Uterus (tissue), 2 donors: ENCODE measurements at regions not wholly inside any gene's neighbourhood (a gene's known extent, or its start where the extent isn't known, plus 50 kb on each side); places are given as distances from the start of the nearest gene placed in this dataset.

Experiments
- POLR2A ChIP-seq, 2 donors: fragments of 450-650 bp; IDR thresholded peaks; one replicate each; pipeline ENCODE4 v1.6.1; 2016; ENCODE audit warnings: antibody characterized with exemption in 2 of 2, mild to moderate bottlenecking in 1 of 2, moderate library complexity in 1 of 2
- TF ChIP-seq, protein P1 (sequence below), 4 experiments: fragments of 200-600 bp in 2 of 4; fragments of 450-650 bp in 2 of 4; sonication (generic) in 2 of 4; IDR thresholded peaks; one replicate each; pipeline ENCODE4 v1.5.1; 2016 to 2019; ENCODE audit warnings: antibody characterized with exemption in 4 of 4, mild to moderate bottlenecking in 2 of 4, moderate library complexity in 1 of 4

DNA sequence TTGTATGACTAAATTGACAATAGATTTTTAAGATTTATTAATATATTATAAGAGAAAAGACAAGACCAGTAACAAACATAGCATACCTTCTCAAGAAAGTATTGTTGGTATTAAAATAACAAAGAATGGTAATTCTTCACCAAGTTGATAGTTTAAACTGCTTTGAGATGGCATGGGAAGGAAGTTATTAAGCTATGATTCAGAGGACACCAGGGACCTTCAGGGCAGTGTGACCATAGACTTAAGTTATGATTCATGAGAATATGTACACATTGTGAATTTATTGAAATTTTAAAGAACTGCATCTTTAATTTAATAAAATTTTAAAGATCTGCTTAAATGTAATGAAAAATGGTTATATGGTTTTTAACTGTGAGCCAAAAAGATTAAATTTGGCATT is 205.7 kb downstream of the DSEL start:
- TF ChIP-seq, protein P1, sequence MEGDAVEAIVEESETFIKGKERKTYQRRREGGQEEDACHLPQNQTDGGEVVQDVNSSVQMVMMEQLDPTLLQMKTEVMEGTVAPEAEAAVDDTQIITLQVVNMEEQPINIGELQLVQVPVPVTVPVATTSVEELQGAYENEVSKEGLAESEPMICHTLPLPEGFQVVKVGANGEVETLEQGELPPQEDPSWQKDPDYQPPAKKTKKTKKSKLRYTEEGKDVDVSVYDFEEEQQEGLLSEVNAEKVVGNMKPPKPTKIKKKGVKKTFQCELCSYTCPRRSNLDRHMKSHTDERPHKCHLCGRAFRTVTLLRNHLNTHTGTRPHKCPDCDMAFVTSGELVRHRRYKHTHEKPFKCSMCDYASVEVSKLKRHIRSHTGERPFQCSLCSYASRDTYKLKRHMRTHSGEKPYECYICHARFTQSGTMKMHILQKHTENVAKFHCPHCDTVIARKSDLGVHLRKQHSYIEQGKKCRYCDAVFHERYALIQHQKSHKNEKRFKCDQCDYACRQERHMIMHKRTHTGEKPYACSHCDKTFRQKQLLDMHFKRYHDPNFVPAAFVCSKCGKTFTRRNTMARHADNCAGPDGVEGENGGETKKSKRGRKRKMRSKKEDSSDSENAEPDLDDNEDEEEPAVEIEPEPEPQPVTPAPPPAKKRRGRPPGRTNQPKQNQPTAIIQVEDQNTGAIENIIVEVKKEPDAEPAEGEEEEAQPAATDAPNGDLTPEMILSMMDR (IDR thresholded peaks at IDR 0.05): no peak
- no peak for TF ChIP-seq POLR2A (IDR thresholded peaks at IDR 0.05)
